GM23338 (cell line): ENCODE measurements at regions not wholly inside any gene's neighbourhood (a gene's known extent, or its start where the extent isn't known, plus 50 kb on each side); places are given as distances from the start of the nearest gene placed in this dataset.

Source experiments
- ATAC-seq: fragments of 200-7000 bp; cut with Tn5 transposase; 3 replicates; pipeline ENCODE4 v1.9.1; 2020
- DNase-seq: peaks from one replicate; pipeline ENCODE4 v3.0.0-alpha.2; 2015; ENCODE audit warnings: low spot score
- H2AFZ ChIP-seq: fragments of 200-600 bp; sonication (generic); 2 replicates; pipeline ENCODE4 v1.8.0; 2016; ENCODE audit warnings: antibody characterized with exemption, mild to moderate bottlenecking, moderate library complexity
- H3F3A ChIP-seq: fragments of 200-600 bp; sonication (generic); replicated peaks from 2 replicates; pipeline ENCODE4 v1.8.0; 2017; ENCODE audit warnings: antibody characterized with exemption, mixed run types, low read depth
- H3K27ac ChIP-seq: fragments of 200-600 bp; sonication (generic); 2 replicates; pipeline ENCODE4 v1.6.1; 2016; ENCODE audit warnings: low read depth
- H3K27me3 ChIP-seq: fragments of 200-600 bp; sonication (generic); 2 replicates; pipeline ENCODE4 v1.8.0; 2016; ENCODE audit warnings: mild to moderate bottlenecking, mixed run types, moderate library complexity; ENCODE audit not compliant: insufficient read depth
- H3K36me3 ChIP-seq: fragments of 200-600 bp; sonication (generic); 2 replicates; pipeline ENCODE4 v1.8.0; 2016; ENCODE audit warnings: mild to moderate bottlenecking; ENCODE audit not compliant: insufficient read depth
- H3K4me1 ChIP-seq: fragments of 200-600 bp; sonication (generic); 2 replicates; pipeline ENCODE4 v1.8.0; 2016; ENCODE audit warnings: mild to moderate bottlenecking, moderate library complexity; ENCODE audit not compliant: insufficient read depth
- H3K4me2 ChIP-seq: fragments of 200-600 bp; sonication (generic); 2 replicates; pipeline ENCODE4 v1.7.1; 2017; ENCODE audit warnings: mixed run types
- H3K4me3 ChIP-seq: fragments of 200-600 bp; sonication (generic); 2 replicates; pipeline ENCODE4 v1.6.1; 2016; ENCODE audit warnings: mixed run types
- H3K79me2 ChIP-seq: fragments of 200-600 bp; sonication (generic); replicated peaks from 2 replicates; pipeline ENCODE4 v1.8.0; 2017; ENCODE audit warnings: mild to moderate bottlenecking; ENCODE audit not compliant: insufficient read depth
- H3K9me2 ChIP-seq: fragments of 200-600 bp; sonication (generic); 2 replicates; pipeline ENCODE4 v1.8.0; 2017; ENCODE audit not compliant: insufficient read depth
- H4K20me1 ChIP-seq: fragments of 200-600 bp; sonication (generic); replicated peaks from 2 replicates; pipeline ENCODE4 v1.8.0; 2017; ENCODE audit warnings: mild to moderate bottlenecking; ENCODE audit not compliant: insufficient read depth
- H3K27ac Mint-ChIP-seq: 2 replicates; pipeline ENCODE4 v1.8.0; 2020; ENCODE audit warnings: inconsistent platforms, mild to moderate bottlenecking, moderate library complexity, mixed read lengths
- H3K27me3 Mint-ChIP-seq: 3 replicates; pipeline ENCODE4 v1.8.0; 2022; ENCODE audit warnings: low read depth, mild to moderate bottlenecking, moderate library complexity, mixed read lengths, inconsistent platforms; ENCODE audit not compliant: insufficient read depth, poor library complexity
- H3K36me3 Mint-ChIP-seq: 3 replicates; pipeline ENCODE4 v1.8.0; 2021; ENCODE audit warnings: low read depth, mild to moderate bottlenecking, inconsistent platforms, moderate library complexity, mixed read lengths
- H3K4me1 Mint-ChIP-seq: 3 replicates; pipeline ENCODE4 v1.8.0; 2020; ENCODE audit warnings: mild to moderate bottlenecking, inconsistent platforms, mixed read lengths
- H3K4me3 Mint-ChIP-seq: 3 replicates; pipeline ENCODE4 v1.8.0; 2021; ENCODE audit warnings: moderate library complexity, mild to moderate bottlenecking, inconsistent platforms, mixed read lengths
- H3K9me3 Mint-ChIP-seq: 3 replicates; pipeline ENCODE4 v1.8.0; 2020; ENCODE audit warnings: moderate library complexity, mild to moderate bottlenecking, inconsistent platforms, mixed read lengths
- CREB1 ChIP-seq: fragments of 250-450 bp; sonication (Bioruptor Pico); IDR thresholded peaks from 2 replicates; pipeline ENCODE4 v1.5.0; 2020; ENCODE audit warnings: low read depth, mild to moderate bottlenecking, moderate library complexity
- EZH2 ChIP-seq: fragments of 200-600 bp; sonication (generic); IDR thresholded peaks from one replicate; pipeline ENCODE4 v1.8.0; 2017; ENCODE audit warnings: antibody characterized with exemption, mild to moderate bottlenecking, low read depth; ENCODE audit not compliant: unreplicated experiment
- JUNB ChIP-seq: IDR thresholded peaks from one replicate; pipeline ENCODE4 v1.6.1; 2016; ENCODE audit warnings: antibody characterized with exemption; ENCODE audit not compliant: unreplicated experiment
- NANOG ChIP-seq: IDR thresholded peaks from 2 replicates; pipeline ENCODE4 v1.6.1; 2016; ENCODE audit warnings: antibody characterized with exemption, borderline replicate concordance
- POLR2AphosphoS5 ChIP-seq: IDR thresholded peaks from 2 replicates; pipeline ENCODE4 v1.6.1; 2016; ENCODE audit warnings: antibody characterized with exemption, low read depth
- ZNF114 ChIP-seq: fragments of 250-450 bp; sonication (Bioruptor Pico); IDR thresholded peaks from 2 replicates; pipeline ENCODE4 v1.5.0; 2020; ENCODE audit warnings: mild to moderate bottlenecking, moderate library complexity
- ZNF331 ChIP-seq: fragments of 250-450 bp; sonication (Bioruptor Pico); IDR thresholded peaks from 2 replicates; pipeline ENCODE4 v1.5.0; 2020; ENCODE audit warnings: low read depth, mild to moderate bottlenecking, moderate library complexity
- TF ChIP-seq, protein P1 (sequence below): fragments of 250-450 bp; sonication (Bioruptor Pico); IDR thresholded peaks from 2 replicates; pipeline ENCODE4 v1.5.0; 2020; ENCODE audit warnings: mild to moderate bottlenecking, moderate library complexity
- TF ChIP-seq, protein P2 (sequence below), 2 experiments: fragments of 200-600 bp in 1 of 2; sonication (generic) in 1 of 2; conservative IDR thresholded peaks; 2 replicates each; pipeline versions ENCODE4 v1.5.1 to v1.6.1; 2016 to 2017; ENCODE audit warnings: antibody characterized with exemption in 2 of 2, low read depth in 2 of 2, mild to moderate bottlenecking in 2 of 2, moderate library complexity in 1 of 2
- TF ChIP-seq, protein P3 (sequence below): IDR thresholded peaks from one replicate; pipeline ENCODE4 v1.6.1; 2018; ENCODE audit warnings: antibody characterized with exemption; ENCODE audit not compliant: unreplicated experiment

DNA sequence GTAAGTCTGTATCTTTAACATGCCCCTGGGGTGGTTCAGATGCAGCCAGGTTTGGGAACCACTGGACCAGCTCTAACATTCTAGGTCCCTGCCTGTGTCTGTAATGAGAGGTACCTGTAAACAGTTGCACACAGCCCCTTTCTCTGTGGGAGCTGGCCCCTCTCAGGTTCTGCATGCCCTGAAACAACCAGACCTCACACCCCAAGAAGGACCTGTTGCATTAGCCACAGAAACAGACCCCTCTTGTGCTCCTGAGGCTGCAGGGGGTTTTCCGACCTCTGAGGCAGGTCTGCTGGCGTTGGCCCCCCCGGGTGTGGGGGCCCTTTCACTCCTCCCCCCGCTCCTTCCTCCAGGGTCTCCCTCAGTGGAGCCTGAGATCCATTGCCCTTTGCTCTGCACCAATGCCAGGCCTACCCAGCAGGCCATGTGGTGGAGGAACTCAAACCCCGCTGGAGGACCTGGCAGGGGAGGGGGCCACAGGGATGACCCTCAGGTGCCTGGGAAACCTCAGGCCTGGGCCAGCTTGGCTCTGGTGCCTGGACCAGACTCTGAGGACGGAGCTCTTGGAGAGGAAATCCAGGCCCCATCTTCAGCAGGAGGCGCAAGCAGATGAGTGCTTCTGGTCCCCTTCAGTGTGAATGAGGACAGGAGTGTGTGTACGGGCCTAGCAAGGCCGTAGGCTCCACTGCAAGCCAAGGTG, 61.4 kb upstream of the PJA1 start (continued):
- TF ChIP-seq, protein P1, sequence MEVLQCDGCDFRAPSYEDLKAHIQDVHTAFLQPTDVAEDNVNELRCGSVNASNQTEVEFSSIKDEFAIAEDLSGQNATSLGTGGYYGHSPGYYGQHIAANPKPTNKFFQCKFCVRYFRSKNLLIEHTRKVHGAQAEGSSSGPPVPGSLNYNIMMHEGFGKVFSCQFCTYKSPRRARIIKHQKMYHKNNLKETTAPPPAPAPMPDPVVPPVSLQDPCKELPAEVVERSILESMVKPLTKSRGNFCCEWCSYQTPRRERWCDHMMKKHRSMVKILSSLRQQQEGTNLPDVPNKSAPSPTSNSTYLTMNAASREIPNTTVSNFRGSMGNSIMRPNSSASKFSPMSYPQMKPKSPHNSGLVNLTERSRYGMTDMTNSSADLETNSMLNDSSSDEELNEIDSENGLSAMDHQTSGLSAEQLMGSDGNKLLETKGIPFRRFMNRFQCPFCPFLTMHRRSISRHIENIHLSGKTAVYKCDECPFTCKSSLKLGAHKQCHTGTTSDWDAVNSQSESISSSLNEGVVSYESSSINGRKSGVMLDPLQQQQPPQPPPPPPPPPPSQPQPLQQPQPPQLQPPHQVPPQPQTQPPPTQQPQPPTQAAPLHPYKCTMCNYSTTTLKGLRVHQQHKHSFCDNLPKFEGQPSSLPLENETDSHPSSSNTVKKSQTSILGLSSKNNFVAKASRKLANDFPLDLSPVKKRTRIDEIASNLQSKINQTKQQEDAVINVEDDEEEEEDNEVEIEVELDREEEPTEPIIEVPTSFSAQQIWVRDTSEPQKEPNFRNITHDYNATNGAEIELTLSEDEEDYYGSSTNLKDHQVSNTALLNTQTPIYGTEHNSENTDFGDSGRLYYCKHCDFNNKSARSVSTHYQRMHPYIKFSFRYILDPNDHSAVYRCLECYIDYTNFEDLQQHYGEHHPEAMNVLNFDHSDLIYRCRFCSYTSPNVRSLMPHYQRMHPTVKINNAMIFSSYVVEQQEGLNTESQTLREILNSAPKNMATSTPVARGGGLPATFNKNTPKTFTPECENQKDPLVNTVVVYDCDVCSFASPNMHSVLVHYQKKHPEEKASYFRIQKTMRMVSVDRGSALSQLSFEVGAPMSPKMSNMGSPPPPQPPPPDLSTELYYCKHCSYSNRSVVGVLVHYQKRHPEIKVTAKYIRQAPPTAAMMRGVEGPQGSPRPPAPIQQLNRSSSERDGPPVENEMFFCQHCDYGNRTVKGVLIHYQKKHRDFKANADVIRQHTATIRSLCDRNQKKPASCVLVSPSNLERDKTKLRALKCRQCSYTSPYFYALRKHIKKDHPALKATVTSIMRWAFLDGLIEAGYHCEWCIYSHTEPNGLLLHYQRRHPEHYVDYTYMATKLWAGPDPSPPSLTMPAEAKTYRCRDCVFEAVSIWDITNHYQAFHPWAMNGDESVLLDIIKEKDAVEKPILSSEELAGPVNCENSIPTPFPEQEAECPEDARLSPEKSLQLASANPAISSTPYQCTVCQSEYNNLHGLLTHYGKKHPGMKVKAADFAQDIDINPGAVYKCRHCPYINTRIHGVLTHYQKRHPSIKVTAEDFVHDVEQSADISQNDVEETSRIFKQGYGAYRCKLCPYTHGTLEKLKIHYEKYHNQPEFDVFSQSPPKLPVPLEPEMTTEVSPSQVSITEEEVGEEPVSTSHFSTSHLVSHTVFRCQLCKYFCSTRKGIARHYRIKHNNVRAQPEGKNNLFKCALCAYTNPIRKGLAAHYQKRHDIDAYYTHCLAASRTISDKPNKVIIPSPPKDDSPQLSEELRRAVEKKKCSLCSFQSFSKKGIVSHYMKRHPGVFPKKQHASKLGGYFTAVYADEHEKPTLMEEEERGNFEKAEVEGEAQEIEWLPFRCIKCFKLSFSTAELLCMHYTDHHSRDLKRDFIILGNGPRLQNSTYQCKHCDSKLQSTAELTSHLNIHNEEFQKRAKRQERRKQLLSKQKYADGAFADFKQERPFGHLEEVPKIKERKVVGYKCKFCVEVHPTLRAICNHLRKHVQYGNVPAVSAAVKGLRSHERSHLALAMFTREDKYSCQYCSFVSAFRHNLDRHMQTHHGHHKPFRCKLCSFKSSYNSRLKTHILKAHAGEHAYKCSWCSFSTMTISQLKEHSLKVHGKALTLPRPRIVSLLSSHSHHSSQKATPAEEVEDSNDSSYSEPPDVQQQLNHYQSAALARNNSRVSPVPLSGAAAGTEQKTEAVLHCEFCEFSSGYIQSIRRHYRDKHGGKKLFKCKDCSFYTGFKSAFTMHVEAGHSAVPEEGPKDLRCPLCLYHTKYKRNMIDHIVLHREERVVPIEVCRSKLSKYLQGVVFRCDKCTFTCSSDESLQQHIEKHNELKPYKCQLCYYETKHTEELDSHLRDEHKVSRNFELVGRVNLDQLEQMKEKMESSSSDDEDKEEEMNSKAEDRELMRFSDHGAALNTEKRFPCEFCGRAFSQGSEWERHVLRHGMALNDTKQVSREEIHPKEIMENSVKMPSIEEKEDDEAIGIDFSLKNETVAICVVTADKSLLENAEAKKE: no peak
- TF ChIP-seq ZNF331 (CRISPR knock-in tag) (no peak), JUNB (no peak)

DNA sequence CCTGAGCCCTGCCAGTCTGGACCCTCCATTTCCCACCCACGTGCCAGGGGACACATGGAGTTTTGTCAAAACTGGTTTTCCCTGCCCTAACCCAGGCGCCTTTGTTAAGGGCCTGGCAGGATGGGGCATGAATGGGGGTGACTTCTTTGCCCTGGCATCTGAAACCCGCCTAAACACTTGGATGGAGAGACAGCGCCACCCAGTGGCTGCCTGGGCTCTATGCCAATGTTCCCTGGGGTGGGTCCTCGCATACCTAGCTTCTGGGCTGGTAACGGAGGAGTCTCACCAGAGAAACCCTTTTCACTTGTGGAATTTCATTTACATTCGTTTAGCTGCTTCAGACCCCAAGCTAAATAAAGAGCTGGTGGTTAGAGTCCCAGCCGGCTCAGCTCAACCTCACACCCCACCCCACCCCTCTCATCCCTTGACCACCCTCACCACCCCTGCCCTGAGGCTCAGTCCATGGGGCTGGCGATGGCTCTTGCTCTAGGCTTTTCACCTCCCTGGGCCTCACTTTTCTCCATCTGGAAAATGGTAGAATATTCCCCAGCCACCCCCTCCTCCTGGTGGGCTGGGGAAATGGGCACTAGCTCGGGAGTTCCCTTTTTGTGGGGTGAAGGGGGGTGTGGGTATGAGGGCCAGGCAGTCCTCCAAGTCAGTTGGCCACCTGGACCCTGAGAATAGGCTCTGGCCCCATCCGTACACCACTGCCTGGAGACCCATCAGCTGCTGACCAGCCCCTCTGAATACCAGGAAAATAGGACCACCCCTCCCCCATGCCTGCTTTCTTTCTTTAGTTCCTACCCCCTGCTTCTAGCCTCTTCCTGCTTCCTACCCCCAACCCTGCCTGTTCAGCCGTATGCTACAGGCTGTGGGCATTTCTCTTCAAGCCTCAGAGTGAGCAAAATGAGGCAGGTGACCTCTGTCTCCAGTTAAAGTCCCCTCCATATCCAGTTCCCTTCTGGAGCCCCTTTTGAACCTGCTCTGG, 57.1 kb upstream of the PJA1 start:
- no peaks in the 10 kb centered on the region for H4K20me1 ChIP-seq
- Mint-ChIP-seq H3K4me1 (peaks cover 13% of the 10 kb centered on the region; the same call in 2 of the 3 replicates), H3K9me3 (no peaks in the 10 kb centered on the region), H3K27ac (no peak overlapping the region), H3K27me3 (peaks cover 2% of the 10 kb centered on the region), H3K36me3 (no peaks in the 10 kb centered on the region), H3K4me3 (peak overlapping the region; percentile 55)
- H3K9me2 ChIP-seq: no peaks in the 10 kb centered on the region
- no peaks in the 10 kb centered on the region for H3K36me3 ChIP-seq
- H3K27me3 ChIP-seq: peaks cover 40% of the 10 kb centered on the region
- no peaks in the 10 kb centered on the region for H3K79me2 ChIP-seq
- H3K4me2 ChIP-seq: peak overlapping the region; percentile 78
- peaks cover 14% of the 10 kb centered on the region for H3K4me1 ChIP-seq
- peak overlapping the region; percentile 45 for H3K4me3 ChIP-seq
- TF ChIP-seq, protein P2, sequence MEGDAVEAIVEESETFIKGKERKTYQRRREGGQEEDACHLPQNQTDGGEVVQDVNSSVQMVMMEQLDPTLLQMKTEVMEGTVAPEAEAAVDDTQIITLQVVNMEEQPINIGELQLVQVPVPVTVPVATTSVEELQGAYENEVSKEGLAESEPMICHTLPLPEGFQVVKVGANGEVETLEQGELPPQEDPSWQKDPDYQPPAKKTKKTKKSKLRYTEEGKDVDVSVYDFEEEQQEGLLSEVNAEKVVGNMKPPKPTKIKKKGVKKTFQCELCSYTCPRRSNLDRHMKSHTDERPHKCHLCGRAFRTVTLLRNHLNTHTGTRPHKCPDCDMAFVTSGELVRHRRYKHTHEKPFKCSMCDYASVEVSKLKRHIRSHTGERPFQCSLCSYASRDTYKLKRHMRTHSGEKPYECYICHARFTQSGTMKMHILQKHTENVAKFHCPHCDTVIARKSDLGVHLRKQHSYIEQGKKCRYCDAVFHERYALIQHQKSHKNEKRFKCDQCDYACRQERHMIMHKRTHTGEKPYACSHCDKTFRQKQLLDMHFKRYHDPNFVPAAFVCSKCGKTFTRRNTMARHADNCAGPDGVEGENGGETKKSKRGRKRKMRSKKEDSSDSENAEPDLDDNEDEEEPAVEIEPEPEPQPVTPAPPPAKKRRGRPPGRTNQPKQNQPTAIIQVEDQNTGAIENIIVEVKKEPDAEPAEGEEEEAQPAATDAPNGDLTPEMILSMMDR (conservative IDR thresholded peaks at IDR 0.05; ENCODE audit: low read depth in 2 of 2): peak; percentile 70 to 81
- no peak for TF ChIP-seq NANOG
- TF ChIP-seq, protein P3, sequence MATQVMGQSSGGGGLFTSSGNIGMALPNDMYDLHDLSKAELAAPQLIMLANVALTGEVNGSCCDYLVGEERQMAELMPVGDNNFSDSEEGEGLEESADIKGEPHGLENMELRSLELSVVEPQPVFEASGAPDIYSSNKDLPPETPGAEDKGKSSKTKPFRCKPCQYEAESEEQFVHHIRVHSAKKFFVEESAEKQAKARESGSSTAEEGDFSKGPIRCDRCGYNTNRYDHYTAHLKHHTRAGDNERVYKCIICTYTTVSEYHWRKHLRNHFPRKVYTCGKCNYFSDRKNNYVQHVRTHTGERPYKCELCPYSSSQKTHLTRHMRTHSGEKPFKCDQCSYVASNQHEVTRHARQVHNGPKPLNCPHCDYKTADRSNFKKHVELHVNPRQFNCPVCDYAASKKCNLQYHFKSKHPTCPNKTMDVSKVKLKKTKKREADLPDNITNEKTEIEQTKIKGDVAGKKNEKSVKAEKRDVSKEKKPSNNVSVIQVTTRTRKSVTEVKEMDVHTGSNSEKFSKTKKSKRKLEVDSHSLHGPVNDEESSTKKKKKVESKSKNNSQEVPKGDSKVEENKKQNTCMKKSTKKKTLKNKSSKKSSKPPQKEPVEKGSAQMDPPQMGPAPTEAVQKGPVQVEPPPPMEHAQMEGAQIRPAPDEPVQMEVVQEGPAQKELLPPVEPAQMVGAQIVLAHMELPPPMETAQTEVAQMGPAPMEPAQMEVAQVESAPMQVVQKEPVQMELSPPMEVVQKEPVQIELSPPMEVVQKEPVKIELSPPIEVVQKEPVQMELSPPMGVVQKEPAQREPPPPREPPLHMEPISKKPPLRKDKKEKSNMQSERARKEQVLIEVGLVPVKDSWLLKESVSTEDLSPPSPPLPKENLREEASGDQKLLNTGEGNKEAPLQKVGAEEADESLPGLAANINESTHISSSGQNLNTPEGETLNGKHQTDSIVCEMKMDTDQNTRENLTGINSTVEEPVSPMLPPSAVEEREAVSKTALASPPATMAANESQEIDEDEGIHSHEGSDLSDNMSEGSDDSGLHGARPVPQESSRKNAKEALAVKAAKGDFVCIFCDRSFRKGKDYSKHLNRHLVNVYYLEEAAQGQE: no peak
- TF ChIP-seq EZH2: no peak
- 0 out of 2 replicates have a peak, but pooled peaks have one; percentile 20 for TF ChIP-seq ZNF114 (CRISPR knock-in tag)
- no peak for TF ChIP-seq POLR2AphosphoS5
- no peak for TF ChIP-seq CREB1 (CRISPR knock-in tag)
- H3F3A ChIP-seq: no peaks in the 10 kb centered on the region
- H2AFZ ChIP-seq: no peak overlapping the region
- peak; percentile 86 for DNase-seq
- H3K27ac ChIP-seq: no peak overlapping the region
- peak; percentile 80 for ATAC-seq
